GM12873 (cell line): ENCODE measurements at regions not wholly inside any gene's neighbourhood (a gene's known extent, or its start where the extent isn't known, plus 50 kb on each side); places are given as distances from the start of the nearest gene placed in this dataset.

Source experiments
- CTCF ChIP-seq: IDR thresholded peaks from 2 replicates; pipeline ENCODE4 v1.5.1; 2012; ENCODE audit warnings: low read depth, mild to moderate bottlenecking, moderate library complexity, low read length, control low read depth; ENCODE audit not compliant: insufficient read depth; ENCODE audit errors: missing control alignments

GRCh38 chr5:28822071-28822470 is 1783.7 kb upstream of the CDH9 start:
- no peak for TF ChIP-seq CTCF

GRCh38 chr5:28810751-28811136 is 1772.4 kb upstream of the CDH9 start:
- no peak for TF ChIP-seq CTCF

DNA sequence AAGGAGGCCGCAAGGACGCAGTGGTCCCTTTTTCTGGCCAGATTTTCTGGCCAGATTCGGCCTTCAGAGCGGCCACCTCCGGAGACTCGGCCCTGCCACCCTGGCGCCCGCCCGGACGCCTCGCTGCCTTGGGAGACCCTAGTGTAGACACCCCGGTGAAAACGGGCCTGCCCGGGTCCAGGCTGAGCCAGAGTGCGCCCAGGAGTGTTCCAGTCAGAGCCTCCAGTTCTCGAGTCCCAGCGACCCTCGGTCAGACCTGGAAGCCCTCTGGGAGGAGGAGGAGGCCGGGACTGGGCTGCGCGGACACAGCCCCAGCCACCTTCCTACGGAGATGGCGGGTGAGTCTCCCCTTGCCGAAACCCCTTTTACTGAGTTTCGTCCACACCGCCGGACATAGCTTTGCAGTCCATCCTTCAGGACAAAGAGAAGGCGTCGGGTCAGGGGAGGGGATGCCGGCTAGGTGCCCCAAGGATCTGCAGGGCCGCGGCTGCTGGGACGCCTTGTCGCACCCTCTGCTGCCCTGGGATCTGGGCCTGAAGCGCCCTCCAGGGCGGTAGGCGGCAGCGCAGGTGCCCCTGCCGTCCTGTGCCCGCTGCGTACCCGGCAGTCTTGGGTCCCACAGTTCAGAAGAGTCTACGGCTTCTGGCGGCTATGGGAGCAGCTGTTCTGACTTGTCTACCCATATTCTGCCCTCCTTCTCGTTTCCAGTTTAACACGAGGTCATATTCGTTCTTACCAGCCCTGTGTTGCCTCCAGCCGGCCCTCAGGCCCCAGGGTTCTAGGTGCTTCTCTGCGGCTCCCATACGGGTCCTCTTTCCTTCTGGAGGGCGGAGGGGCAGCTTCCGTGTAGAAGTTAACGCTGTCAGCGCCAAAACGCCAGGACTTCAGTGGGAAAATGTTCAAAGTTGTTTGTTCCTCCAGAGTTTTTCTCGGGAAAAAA is 1771.7 kb upstream of the CDH9 start:
- no peak for TF ChIP-seq CTCF

DNA sequence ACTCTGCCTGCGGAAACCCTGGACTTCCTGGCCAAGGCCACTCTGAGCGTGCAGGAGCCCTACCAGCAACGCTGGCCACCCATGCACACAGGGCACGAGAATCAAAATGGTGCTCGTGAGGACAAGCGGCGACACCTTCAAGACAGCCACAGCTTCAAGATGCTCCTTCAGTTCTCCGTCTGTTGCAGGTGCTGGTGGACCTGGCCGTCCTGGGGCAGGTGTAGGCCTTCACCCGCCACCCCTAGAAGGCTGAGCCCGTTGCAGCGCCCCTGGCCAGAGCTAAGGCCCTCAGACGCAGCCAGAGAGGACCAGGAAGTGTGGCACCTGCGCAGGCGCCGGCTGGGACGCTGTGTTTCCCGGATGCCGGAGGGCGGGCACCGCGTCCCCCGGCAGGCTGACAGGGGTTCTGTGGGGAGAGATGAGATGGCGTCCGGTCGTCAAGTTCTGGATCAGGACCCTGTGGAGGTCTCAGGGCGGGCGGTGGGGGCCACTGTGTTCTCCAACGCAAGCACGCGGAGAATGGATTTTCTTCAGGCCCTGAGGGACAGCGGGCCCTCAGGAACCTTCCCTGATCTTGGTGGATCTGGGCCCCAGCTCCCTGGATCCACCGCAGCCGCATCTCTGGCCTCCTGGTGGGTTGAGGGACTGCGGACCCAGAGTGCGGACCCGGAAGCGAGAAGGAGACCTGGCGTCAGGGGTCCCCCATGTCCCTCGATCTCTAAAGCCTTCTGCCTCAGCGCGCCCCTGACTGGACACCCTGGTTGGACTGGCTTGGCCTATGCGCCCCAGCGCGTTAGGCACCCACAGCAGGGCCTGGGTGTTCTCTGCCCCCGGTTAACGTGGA is 1770.8 kb upstream of the CDH9 start:
- TF ChIP-seq CTCF = no peak

GRCh38 chr5:28807195-28807729 is 1768.9 kb upstream of the CDH9 start:
- no peak for TF ChIP-seq CTCF

GRCh38 chr5:28788954-28789353 is 1750.6 kb upstream of the CDH9 start:
- TF ChIP-seq CTCF = no peak
